ENCODE measurements at regions not wholly inside any gene's neighbourhood (a gene's known extent, or its start where the extent isn't known, plus 50 kb on each side); places are given as distances from the start of the nearest gene placed in this dataset.

- TF ChIP-seq CSRNP3 (CRISPR knock-in tag; IDR thresholded peaks at IDR 0.05): no peak
- TF ChIP-seq TCF4 (CRISPR knock-in tag; IDR thresholded peaks at IDR 0.05; ENCODE audit: borderline replicate concordance): no peak
- TF ChIP-seq ZNF8 (CRISPR knock-in tag; IDR thresholded peaks at IDR 0.05): no peak
These were observed 177.0 kb downstream of the HAPSTR1 start (continued) for GRCh38 chr16:9268446-9268845.

GRCh38 chr16:9270424-9270823 lies 179.0 kb downstream of the HAPSTR1 start:
- ATAC-seq: no peak
- no peak for TF ChIP-seq TOX (CRISPR knock-in tag; IDR thresholded peaks at IDR 0.05; ENCODE audit: borderline replicate concordance)
- no peak for TF ChIP-seq ZNF70 (CRISPR knock-in tag; IDR thresholded peaks at IDR 0.05)
- TF ChIP-seq ARNTL (CRISPR knock-in tag; IDR thresholded peaks at IDR 0.05; ENCODE audit: borderline replicate concordance, low read depth): no peak
- no peak for TF ChIP-seq BACH2 (CRISPR knock-in tag; IDR thresholded peaks at IDR 0.05; ENCODE audit: borderline replicate concordance)
- TF ChIP-seq CREB5 (CRISPR knock-in tag; IDR thresholded peaks at IDR 0.05; ENCODE audit: low read depth): no peak
- no peak for TF ChIP-seq ZNF565 (CRISPR knock-in tag; conservative IDR thresholded peaks at IDR 0.05; ENCODE audit: low read depth)

- TF ChIP-seq GLIS3 (CRISPR knock-in tag; IDR thresholded peaks at IDR 0.05): no peak
- no peak for TF ChIP-seq ZFP3 (CRISPR knock-in tag; IDR thresholded peaks at IDR 0.05)
- TF ChIP-seq ZNF70 (CRISPR knock-in tag; IDR thresholded peaks at IDR 0.05): no peak
- no peak for TF ChIP-seq BACH2 (CRISPR knock-in tag; IDR thresholded peaks at IDR 0.05; ENCODE audit: borderline replicate concordance)
- no peak for TF ChIP-seq ZNF565 (CRISPR knock-in tag; conservative IDR thresholded peaks at IDR 0.05; ENCODE audit: low read depth)
- TF ChIP-seq ISL1 (CRISPR knock-in tag; IDR thresholded peaks at IDR 0.05): no peak
- no peak for TF ChIP-seq CSRNP3 (CRISPR knock-in tag; IDR thresholded peaks at IDR 0.05)
- TF ChIP-seq ZNF8 (CRISPR knock-in tag; IDR thresholded peaks at IDR 0.05): no peak
- no peak for TF ChIP-seq PATZ1 (CRISPR knock-in tag; IDR thresholded peaks at IDR 0.05; ENCODE audit: borderline replicate concordance)
- TF ChIP-seq PPARA (CRISPR knock-in tag; IDR thresholded peaks at IDR 0.05; ENCODE audit: borderline replicate concordance): no peak
- TF ChIP-seq RARB (CRISPR knock-in tag; IDR thresholded peaks at IDR 0.05): no peak
- TF ChIP-seq TOX (CRISPR knock-in tag; IDR thresholded peaks at IDR 0.05; ENCODE audit: borderline replicate concordance): no peak
- TF ChIP-seq CREB5 (CRISPR knock-in tag; IDR thresholded peaks at IDR 0.05; ENCODE audit: low read depth): no peak
- no peak for TF ChIP-seq ARNTL (CRISPR knock-in tag; IDR thresholded peaks at IDR 0.05; ENCODE audit: borderline replicate concordance, low read depth)
- TF ChIP-seq ZC3H10 (CRISPR knock-in tag; IDR thresholded peaks at IDR 0.05): no peak
- no peak for TF ChIP-seq SNAI2 (CRISPR knock-in tag; IDR thresholded peaks at IDR 0.05)
- no peak for TF ChIP-seq TCF4 (CRISPR knock-in tag; IDR thresholded peaks at IDR 0.05; ENCODE audit: borderline replicate concordance)
- ATAC-seq: no peak
These were observed 179.5 kb downstream of the HAPSTR1 start for GRCh38 chr16:9270941-9271340.

GRCh38 chr16:9271841-9272240 lies 180.4 kb downstream of the HAPSTR1 start:
- no peak for ATAC-seq
- TF ChIP-seq TSHZ2 (CRISPR knock-in tag; IDR thresholded peaks at IDR 0.05) (no peak), RARB (CRISPR knock-in tag; IDR thresholded peaks at IDR 0.05) (no peak), GLIS3 (CRISPR knock-in tag; IDR thresholded peaks at IDR 0.05) (no peak), TOX (CRISPR knock-in tag; IDR thresholded peaks at IDR 0.05; ENCODE audit: borderline replicate concordance) (no peak), ZFP30 (CRISPR knock-in tag; IDR thresholded peaks at IDR 0.05) (no peak), ARNTL (CRISPR knock-in tag; IDR thresholded peaks at IDR 0.05; ENCODE audit: borderline replicate concordance, low read depth) (no peak), POU6F1 (CRISPR knock-in tag; IDR thresholded peaks at IDR 0.05; ENCODE audit: borderline replicate concordance, low read depth) (no peak)

Data from SK-N-SH treated with all-trans-retinoic acid at 6 μM for 48 hours (cell line).